Activated T-helper 9 cell treated with anti-CD3 and anti-CD28 coated beads, Interleukin-2, amount 50 U/mL, for 16 hours (primary cell): ENCODE measurements at regions not wholly inside any gene's neighbourhood (a gene's known extent, or its start where the extent isn't known, plus 50 kb on each side); places are given as distances from the start of the nearest gene placed in this dataset.
"Not testable (repeated sequence)": the region's sequence is repeated elsewhere in the genome, so short reads cannot be mapped to it uniquely, and the experiment has no call there.

Experiments
- DNase-seq: peaks from one replicate; pipeline ENCODE4 v3.0.0-alpha.2; 2020; ENCODE audit warnings: low read depth

GRCh38 chr9:85792057-85792456, 50.3 kb upstream of the AGTPBP1 start:
- DNase-seq, result not testable (repeated sequence)

GRCh38 chr9:85802978-85803695, 61.4 kb upstream of the AGTPBP1 start:
- DNase-seq, result not testable (repeated sequence)

DNA sequence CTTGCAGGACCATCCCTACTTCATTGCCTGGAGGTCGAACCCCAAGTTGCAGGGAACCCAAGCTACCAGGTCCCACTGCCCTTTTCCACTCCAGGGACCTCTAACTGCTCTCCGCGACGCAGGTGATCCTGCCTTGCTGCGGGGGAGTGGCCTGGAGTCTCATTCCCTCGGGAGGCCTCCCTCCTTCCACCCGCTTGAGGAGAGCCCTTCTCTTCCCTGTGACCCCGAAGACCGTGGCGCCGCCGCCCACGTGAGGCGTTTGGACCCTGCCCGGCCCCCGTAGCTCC, 63.0 kb upstream of the AGTPBP1 start:
- DNase-seq, result not testable (repeated sequence)

DNA sequence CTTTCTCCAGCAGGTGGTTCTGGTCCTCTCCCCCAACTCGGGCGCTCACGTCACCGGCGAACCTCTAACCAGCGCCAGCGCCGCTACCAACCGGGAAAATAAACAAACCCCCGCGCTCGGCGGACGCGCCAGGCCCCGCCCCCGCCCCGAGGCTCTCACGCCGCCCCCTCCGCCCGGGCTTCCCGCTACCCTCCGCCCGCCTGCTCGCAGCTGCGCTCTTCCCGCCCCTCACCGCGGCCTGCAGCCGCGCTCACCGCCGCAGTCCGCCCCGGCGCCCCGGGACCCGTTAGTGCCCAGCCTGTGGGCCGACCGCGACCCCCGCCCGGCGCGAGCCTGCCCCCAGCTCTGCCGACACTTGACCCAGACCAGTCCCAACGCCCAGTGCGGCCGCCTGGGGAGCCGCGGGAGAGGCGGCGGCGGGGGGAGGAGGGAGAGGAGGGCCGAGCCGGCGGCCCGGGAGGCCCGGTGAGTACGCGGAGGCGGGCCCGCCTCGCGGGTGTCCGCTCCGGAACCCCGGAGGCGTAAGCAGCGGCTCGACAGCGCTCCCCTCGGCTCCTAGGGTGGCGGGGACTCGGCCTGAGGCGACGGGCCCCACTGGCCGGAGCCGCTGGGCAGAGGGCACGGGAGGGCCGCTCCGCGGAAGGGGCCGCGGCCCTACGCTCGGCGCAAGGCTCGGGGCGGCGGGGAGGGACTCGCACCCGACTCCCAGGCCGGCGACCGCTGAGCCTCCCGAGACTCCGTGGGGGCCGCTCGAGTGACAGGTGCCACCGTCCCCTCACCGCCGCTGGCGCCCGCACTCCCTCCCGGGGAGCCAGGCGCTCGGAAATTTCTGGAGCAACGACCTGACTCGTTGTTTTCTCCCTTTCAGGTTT, 63.6 kb upstream of the AGTPBP1 start:
- peak; percentile 63 for DNase-seq

DNA sequence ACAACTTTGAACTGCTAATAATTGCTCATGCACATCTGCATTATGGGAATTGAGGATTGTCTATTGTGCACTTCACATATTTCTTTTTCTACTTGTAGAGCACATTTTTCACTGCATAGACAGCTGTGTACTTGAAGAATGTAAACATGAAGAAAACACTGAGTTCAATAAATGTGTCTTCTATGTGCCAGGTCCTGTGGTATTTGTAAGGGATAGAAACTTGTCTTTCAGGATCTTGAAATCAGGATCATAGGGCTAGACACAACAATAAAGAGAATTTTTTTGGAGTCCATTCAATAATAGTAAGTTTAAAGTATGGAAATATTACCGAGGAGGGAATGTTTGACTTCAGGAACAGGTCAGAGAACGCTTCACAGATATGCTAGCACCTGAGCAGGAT, 66.6 kb upstream of the AGTPBP1 start:
- DNase-seq, result not testable (repeated sequence)

- DNase-seq, result not testable (repeated sequence)
Measured at GRCh38 chr9:85813388-85813787, 71.6 kb upstream of the AGTPBP1 start.

DNA sequence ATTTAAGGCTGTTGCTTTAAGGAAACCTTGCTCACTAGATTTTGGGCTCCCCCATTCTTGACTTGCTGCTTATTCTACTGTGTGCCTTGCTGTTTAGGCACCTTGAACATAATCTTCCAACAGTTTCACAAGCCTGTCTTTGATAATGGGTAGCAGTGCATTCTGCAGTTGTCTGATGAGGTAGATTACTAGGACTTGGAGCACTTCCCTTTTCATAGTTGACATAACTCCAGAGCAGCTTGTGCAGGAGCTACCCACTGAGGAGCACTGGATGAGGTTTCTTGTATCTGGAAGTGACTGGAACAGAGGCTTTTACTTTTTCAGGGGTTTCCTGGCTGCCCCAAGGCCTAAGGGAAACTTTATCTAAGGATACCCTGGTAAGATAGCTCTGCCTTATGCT, 73.0 kb upstream of the AGTPBP1 start:
- not testable (repeated sequence) for DNase-seq

GRCh38 chr9:85818971-85819370, 77.2 kb upstream of the AGTPBP1 start:
- DNase-seq, result not testable (repeated sequence)

DNA sequence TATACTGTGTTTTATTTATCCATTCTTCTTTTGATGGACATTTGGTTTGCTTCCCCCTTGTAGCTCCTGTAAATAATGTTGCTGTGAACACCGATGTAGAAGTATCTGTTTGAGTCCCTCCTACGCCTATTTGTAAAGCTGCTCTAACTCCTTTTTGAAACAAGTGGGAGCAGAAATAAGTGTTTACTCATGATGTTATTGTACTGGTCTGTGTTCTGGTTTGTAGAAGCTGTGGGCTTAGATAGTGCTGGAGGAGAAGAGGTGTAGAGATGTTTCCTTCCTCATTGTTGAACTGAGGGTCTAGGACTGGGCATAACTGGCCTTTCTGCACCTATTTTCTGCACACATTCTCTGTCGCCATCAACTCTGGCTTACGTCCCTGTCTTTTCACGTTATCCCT, 78.8 kb upstream of the AGTPBP1 start:
- DNase-seq, result not testable (repeated sequence)

DNA sequence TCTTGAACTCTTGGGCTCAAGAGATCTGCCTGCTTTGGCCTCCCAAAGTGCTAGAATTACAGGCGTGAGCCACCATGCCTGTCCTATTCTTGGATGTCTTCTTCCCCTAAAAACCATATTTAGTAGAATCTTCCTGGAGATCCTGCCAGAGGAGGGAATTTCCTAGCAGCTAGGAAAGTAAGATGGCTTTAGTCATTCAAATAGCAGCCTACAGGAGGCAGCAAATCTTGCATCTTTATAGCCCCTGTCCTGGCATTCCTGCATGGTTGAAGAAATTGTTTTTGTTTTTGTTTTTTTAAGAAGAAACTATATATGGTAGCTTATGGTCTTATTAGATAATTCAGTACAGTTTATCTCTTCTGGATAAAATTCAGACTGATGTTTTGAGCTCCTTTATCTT, 83.2 kb upstream of the AGTPBP1 start:
- not testable (repeated sequence) for DNase-seq

DNA sequence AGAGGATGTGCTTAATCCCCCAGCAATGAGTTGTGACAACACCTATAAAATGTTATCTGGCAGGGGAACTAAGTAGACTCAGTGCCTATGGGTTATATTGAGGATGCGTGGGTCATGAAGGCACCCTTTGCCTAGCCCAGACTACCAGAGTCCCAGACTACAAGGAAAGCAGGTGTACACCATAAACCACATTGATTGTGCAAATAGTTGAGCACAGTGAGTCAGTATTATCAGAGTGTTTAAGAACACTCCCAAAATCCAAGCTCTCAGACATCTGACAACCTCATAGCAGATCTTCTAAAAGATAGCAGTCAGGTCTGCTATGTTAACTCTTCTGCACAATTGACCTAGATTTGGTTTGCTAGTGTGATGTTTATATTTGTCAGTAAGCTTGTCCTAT, 92.8 kb upstream of the AGTPBP1 start:
- not testable (repeated sequence) for DNase-seq

DNA sequence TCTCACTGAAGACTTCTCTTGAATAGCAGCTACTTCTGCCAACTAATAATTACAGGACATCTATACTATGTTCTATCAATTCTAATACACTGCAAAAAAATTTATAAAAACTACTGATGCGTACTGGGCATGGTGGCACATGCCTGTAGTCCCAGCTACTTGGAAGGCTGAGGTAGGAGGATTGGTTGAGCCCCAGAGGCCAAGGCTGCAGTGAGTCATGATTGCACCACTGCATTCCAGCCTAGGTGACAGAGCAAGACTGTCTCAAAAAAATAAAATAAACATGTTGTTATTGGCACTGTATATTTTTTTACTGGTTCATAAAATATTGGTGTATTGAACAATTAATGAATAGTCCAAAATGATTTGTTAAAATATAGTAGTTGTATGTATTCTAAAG, 97.0 kb upstream of the NAA35 start:
- not testable (repeated sequence) for DNase-seq

- not testable (repeated sequence) for DNase-seq
Measured at GRCh38 chr9:85847782-85848181, 93.2 kb upstream of the NAA35 start.

- DNase-seq, result no peak
Measured at GRCh38 chr9:85858056-85858750, 82.7 kb upstream of the NAA35 start.

DNA sequence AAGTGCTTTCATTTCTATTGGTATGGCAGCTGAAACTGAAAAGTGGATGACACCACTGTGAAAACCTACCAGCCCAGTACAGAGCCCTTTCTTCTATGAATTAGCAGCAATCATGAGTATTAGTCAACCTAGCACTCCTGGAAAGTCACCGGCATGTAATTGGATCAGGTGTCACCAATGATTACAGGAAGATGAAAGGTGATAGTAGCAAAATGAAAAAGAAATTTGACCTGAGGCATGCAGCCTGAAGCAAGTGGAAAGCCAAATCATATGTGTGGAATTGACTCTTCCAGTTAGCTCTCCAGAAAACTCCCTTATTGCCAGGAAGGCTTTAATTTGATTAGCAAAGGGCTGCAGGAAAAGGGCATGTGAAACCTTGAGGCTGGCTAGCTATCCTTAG, 81.2 kb upstream of the NAA35 start:
- DNase-seq, result no peak

GRCh38 chr9:85861882-85862281, 79.1 kb upstream of the NAA35 start:
- DNase-seq, result not testable (repeated sequence)

- no peak for DNase-seq
Measured at GRCh38 chr9:85863875-85864274, 77.1 kb upstream of the NAA35 start.

- DNase-seq, result no peak
Measured at GRCh38 chr9:85871008-85871407, 69.9 kb upstream of the NAA35 start.

DNA sequence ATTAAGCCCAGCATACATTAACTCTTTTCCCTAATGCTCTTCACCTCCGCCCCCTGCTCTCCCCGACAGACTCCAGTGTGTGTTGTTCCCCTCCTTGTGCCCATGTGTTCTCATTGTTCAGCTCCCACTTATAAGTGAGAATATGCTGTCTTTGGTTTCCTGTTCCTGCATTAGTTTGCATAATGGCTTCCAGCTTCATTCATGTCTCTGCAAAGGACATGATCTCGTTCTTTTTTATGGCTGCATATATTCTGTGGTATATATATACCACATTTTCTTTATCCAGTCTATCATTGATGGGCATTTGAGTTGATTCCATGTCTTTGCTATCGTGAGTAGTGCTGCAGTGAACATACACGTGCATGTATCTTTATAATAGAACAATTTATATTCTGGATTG, 69.3 kb upstream of the NAA35 start:
- not testable (repeated sequence) for DNase-seq

- no peak for DNase-seq
Measured at GRCh38 chr9:85872463-85872862, 68.5 kb upstream of the NAA35 start.

DNA sequence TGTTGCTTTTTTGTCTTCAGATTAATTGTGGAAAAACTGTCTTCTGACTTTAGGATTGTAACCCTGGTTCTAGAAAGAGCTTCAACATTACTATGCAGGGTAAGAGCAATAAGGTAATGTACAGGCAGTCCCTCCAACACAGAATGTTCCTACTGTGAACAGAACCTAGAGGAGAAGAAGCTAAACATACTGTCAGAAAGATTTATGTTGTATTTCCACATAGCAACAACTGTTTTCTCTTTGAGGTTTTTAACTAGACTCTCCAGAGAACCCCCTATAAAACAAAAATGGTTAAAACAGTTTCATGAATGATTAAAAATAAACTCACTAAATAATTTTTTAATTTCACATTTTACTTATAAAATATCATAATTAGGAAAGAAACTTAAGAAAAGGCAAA, 64.3 kb upstream of the NAA35 start:
- no peak for DNase-seq

GRCh38 chr9:85878872-85879597, 61.9 kb upstream of the NAA35 start:
- DNase-seq, result not testable (repeated sequence)
